Skeletal muscle satellite cell (primary cell): ENCODE measurements at regions not wholly inside any gene's neighbourhood (a gene's known extent, or its start where the extent isn't known, plus 50 kb on each side); places are given as distances from the start of the nearest gene placed in this dataset. TPM values are rescaled to one million over a fixed set of nuclear protein-coding genes. Genes with fewer than 3 reads are reported as not detected.

Experiments used
- small RNA-seq: library from RNA; depleted of rRNA; stranded (forward); fragments of <200 nt; gene quantifications from one replicate; pipeline ENCODE3, GENCODE V24; 2012

Small RNAs in the stretch of these regions (small RNA-seq; reads per million reads assigned to genes)
- gene AC025946.2 (not detected), gene AL355333.1 (not detected), gene CUX2P1 (not detected), gene RF00019 (not detected), gene RNA5SP299 (not detected)
